Inflammatory macrophage (primary cell): ENCODE measurements at regions not wholly inside any gene's neighbourhood (a gene's known extent, or its start where the extent isn't known, plus 50 kb on each side); places are given as distances from the start of the nearest gene placed in this dataset.

Experiments used
- DNase-seq, 2 donors: peaks; one replicate each; pipeline ENCODE4 v3.0.0-alpha.2; 2020 to 2022

DNA sequence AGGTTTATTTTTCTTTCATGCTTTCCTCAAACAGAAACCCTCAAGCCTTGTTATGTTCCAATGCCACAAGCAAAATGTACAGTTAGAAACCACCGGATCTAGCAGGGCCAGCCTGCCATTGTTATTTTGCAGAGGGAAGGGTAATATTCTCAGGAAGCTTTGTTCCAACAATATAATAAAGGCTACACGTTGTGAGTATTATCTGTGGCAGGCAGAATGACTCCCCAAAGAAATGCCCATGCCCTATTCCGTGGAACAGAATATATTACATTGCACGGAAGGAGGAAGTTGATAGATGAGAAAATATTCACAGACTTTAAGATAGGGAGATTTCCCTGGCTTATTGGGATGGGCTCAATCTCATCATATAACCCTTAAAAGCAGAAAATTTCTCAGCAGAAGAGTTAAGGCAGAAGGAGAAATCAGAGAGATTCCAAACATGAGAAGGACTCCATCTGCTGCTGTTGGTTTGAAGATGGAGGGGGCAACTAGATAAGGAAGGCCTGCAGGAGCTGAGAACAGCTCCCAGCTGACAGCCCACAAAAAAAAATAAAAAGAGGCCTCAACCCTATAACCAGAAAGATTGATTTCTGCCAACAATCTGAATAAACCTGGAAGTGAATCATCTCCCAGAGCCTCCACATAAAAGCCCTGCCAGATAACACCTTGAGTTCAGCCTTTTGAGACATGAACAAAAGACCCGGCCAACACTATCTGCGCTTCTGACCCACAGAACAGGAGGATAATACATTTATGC lies 466.6 kb downstream of the LPIN1 start:
- no peak for DNase-seq

GRCh38 chr2:12217175-12217574 lies 470.7 kb downstream of the LPIN1 start:
- no peak for DNase-seq

DNA sequence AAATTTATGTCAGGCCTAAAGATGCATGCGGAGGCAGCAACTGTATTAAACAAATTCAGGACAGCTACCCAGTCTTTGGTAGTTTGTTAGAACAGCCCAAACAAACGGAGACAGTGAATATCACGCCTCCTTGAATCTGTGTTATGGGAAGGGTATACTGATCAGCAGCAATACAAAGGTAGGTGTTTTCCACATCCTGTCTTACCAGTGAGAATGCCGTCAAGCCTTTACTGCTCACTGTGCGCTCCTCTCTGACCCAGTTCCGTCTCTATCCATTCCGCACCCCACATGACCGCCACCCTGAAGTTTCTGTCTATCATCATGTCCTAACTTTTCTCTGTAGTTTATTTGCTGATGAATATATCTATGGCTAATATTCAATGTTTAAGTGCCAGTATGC lies 473.3 kb downstream of the LPIN1 start:
- no peak for DNase-seq

DNA sequence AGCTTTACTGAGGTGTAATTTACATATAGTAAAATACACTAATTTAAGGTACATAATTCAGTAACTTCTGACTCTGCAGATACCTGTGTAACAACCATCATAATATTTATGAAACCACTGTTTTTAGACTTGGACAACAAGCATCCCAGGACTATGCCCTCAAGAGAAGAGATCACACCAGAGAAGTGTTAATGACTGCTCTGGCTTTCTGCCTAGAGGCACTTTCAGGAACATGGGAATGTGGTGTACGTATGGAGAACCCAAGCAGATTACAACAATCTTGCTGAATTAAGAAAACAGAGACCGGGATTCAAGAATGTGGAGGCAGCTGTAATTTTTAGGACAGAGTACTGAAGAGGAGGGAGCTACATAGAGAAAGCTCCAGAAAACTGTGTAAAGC lies 475.2 kb downstream of the LPIN1 start:
- DNase-seq, result no peak

- no peak for DNase-seq
Observed at GRCh38 chr2:12222554-12222953, 476.1 kb downstream of the LPIN1 start.

DNA sequence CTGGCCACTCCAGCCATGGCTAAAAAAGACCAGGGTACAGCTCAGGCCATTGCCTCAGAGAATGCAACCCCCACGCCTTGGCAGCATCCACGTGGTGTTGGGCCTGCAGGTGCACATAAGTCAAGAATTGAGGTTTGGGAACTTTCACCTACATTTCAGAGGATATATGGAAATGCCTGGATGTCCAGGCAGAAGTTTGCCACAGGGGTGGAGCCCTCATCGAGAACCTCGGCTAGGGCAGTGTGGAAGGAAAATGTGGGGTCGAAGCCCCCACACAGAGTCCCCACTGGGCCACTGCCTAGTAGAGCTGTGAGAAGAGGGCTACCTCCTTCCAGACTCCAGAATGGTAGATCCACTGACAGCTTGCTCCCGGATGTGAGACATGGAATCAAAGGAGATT lies 477.3 kb downstream of the LPIN1 start:
- DNase-seq, result no peak

GRCh38 chr2:12226653-12227052 lies 480.2 kb downstream of the LPIN1 start:
- no peak for DNase-seq

DNA sequence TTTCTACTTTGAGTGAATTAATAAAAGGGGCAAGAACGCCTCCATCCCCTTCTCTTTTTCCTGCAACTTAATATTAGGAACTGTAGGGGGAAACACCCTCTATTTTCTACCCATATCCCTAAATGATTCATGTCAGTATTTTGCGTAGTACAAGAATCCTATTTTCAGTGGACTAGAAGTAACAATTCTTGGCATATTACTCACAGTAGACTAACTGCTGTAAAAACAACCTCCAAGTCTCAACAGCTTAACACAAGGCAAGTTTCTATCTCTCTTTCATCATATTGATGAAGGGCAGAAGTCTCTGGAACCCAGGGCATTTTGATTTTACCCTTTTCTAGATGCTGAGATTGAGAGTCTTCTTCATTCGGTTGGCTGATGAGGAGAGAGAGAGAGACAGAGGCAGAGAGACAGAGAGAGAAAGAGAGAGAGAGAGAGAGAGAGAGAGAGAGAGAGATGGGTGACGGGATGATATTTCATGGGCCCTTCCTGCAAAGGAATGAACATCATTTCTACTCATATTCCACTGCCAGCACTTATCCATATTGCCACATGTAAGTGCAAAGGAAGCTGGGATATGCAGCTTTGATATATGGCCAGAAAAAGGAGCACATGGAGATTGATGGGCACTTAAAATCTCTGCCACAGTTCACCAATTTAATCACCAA lies 481.6 kb downstream of the LPIN1 start:
- no peak for DNase-seq

DNA sequence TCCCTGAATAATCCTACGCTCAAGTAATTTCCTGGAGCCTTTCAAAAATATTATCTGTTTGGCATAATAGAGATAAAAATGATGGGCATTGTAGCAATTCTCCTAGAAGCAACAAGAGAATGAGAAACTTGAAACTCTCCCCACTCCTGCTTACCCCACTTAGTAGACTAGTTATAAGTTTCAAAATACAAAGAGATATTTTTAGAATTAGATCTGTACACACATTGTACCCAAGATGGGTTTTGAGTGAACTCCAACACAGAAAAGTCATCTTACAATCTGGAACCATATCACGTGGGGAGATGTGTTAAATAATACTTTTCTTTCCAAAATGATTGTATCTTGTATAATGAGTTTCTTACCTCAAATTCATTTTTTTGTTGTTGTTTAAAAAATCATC lies 484.9 kb downstream of the LPIN1 start:
- DNase-seq, result no peak

- no peak for DNase-seq
Observed at GRCh38 chr2:12232876-12233275, 483.9 kb upstream of the TRIB2 start.

DNA sequence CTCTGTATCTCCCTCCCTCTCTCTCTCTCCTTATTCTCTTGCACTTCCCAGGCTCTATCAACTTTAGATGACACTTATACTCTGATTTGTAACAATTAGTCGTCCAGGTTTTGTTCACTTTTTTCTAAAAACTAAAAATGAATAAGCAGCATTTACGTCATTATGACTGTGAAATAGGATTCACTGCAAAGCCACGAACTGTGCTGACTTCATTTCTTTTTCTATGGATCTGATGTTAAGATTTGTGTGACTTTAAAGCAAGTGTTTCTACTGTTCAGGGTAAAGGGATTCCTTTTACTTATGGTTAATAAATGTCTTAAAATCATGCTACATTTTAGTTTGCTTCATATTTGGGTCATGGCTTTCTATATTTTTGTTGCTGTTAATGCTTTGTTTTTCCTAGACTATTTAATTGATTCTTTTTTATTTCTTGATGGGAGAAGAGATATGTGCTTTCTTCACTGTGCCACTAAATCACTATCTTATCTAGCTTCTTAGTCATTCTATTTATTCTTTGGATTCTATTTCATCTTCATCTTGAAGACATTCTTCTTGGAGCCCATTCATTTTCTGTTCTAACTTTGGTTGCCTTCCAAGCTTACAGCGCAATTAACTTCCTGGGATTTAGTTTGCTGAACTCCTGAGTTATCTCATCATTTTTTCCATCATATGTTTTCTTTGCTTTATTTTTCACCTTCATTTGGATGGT lies 480.4 kb upstream of the TRIB2 start:
- DNase-seq, result no peak

DNA sequence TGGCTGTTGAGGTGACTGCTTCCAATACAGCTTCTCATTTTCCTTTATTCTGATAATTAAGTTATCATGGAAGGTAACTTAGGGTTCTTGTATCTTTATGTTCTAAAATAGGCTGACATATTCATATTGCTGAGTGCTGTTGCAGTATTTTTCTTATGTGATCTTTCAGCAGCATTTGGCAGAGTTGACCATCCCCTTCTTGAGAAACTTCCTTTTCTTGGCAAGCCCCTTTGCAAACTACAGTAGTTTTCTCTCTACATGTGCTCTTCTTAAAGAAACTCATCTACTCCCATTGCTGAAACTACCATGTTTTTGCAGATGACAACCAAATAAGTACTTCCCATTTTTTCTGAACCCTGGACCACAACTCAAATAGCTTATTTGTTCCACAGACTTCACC lies 476.5 kb upstream of the TRIB2 start:
- no peak for DNase-seq

DNA sequence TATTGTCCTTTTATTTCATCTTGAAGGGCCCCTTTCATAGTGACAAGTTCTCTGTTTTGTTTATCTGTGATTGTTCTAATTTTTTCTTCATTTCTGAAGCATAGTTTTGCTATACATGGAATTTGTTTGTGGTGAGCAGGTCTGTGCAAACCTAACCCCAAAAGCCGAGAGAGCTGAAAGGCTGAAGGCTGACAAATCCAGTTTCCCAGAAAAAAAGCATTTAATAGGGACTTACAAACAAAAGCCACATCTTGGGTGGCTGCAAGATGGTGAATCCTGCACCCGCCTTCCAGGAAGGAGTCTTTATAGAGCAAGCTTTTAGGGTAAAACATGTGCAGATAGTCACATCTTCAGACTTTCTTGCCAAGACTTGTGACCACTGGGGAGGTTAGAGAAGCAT lies 473.4 kb upstream of the TRIB2 start:
- DNase-seq, result no peak

DNA sequence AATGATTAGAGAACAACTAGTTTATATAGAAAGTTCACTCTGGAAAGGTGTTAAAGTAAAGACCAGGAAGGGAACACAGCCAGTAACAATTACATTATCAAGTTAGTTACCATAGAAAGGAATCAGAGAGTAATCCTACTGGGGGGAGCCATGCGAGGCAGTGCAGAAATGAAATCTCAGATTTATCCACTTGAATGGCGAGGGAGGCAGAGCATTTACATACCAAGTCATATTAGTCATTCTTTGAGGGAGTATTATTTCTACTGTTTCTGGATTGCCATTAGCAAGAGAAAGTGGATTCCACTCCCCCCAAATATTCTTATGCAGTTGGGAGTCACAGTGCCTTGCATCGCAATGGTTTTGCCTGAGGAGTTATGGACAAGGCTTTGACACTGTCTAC lies 472.7 kb upstream of the TRIB2 start:
- DNase-seq, result no peak

- DNase-seq, result no peak
Observed at GRCh38 chr2:12251121-12251520, 465.6 kb upstream of the TRIB2 start.

DNA sequence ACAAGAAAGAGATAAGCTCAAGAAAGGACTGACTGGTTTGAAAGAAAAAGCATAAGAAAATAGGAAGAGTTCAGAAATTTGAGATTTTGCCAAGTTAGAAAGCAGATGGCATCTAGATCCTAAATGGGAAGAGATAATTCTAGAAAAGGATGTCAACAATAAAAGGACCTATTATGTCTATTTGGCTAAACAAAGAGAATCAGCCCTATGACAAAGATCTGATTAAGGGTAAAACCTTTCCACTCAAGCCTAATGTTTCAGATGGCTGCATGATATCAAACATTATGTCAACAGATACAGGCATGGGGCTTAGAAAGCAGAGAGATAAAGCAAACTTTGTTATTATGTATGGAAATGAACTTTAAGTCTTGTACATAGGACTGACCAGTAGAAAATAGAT lies 465.0 kb upstream of the TRIB2 start:
- no peak for DNase-seq

DNA sequence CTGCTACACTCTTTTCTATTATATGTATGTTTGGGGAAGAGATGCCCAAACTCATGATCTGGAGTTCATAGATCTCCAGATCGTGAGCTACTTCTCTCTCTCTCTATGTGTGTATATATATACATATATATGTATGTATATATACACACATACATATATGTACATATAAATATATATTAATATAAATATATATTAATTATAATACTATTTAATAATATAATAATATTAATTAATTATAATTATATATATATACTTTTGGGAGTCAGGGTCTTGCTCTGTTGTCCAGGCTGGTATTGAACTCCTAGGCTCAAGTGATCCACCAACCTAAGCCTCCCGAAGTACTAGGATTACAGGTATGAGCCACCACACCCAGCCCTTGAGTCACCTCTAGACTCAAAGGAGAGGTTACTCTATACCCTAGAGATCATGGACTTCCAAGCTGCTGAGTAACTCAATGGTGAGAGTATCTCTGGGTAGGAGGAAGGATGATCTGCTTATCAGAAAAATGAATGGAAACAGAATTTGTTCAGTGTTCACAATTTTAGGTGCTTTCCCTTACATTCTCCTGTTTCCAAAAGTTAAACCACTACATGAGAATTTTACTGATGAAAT lies 463.5 kb upstream of the TRIB2 start:
- DNase-seq, result no peak

DNA sequence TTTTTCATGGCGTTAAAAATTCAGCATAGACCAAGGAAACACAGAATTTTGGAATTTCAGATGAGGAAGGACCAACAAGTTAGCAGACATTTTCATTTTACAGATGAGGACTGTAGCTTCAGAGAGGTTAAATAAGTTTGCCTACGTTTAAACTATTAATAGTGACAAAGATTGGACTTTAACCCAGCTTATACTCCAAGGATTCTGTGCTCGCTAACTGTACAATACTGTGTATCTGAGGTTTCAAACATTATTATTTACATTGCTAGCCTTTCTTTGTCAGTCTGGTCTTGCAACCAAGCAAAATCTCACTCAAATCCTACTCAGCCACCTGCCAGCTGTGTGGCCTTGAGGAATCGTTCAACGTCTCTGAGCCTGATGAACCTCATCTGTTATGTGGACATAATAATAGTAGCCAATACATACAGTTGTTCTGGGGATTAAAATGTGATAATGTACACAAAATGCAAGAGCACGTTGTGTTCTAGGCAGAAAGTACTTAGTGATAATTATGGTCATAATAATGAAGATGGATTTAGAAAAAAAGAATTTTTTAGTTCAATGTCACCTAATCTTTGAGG lies 462.4 kb upstream of the TRIB2 start:
- no peak for DNase-seq

- no peak for DNase-seq
Observed at GRCh38 chr2:12256206-12256605, 460.5 kb upstream of the TRIB2 start.

DNA sequence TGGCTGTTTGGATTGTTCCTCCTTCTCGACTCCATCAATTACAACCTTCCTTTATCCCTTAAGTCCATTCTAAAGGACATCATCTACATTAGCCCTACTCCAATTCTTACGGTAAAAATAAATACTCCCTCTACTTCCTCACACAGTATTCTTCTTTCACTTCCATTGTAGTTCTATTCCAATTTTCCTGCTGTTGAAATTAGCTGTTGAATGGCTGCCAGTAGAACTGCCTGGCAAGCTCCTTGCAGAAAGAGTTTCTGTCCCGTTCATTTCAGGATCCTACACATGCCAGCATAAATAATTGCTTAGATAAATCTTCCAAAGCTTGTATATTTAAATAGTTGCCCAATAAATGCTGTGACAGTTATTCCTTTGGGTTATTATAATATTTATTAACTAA lies 459.3 kb upstream of the TRIB2 start:
- DNase-seq, result no peak

GRCh38 chr2:12259493-12259892 lies 457.2 kb upstream of the TRIB2 start:
- no peak for DNase-seq

- no peak for DNase-seq
Observed at GRCh38 chr2:12261986-12262680, 454.6 kb upstream of the TRIB2 start.
